DMS53 treated with DMSO at 0.1 percent for 48 hours (cell line): ENCODE measurements at regions not wholly inside any gene's neighbourhood (a gene's known extent, or its start where the extent isn't known, plus 50 kb on each side); places are given as distances from the start of the nearest gene placed in this dataset.

Experiments used
- DNase-seq: peaks from one replicate; lab custom pipeline; 2025; ENCODE audit not compliant: unreplicated experiment; lab: John Stamatoyannopoulos, UW

GRCh38 chr2:172230332-172230888, 127.7 kb upstream of the DLX2 start:
- no peak for DNase-seq

GRCh38 chr2:172230889-172231401, 128.2 kb upstream of the DLX2 start:
- no peak for DNase-seq

DNA sequence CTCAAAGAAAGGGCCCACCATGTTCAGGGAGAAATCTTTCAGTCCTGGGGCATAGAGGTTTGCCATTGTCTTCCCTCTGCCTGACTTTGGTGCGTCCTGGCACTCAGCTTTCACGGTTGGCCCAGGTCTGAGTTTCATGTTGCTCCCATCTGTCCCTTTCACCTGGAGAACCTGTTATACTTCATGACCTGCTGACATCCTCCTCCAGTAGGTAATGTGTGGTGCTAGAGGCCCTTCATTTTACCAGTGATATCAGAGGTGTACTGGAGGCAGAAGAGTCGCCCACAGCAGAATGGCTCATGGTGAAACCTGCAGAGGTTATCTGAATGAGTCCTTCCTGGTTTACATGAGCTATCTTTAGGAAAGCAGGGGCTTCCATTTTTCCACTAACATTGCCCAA, 128.8 kb upstream of the DLX2 start:
- peak; percentile 63 for DNase-seq

- DNase-seq: no peak
Observed at GRCh38 chr2:172232708-172233396, 130.2 kb upstream of the DLX2 start.

DNA sequence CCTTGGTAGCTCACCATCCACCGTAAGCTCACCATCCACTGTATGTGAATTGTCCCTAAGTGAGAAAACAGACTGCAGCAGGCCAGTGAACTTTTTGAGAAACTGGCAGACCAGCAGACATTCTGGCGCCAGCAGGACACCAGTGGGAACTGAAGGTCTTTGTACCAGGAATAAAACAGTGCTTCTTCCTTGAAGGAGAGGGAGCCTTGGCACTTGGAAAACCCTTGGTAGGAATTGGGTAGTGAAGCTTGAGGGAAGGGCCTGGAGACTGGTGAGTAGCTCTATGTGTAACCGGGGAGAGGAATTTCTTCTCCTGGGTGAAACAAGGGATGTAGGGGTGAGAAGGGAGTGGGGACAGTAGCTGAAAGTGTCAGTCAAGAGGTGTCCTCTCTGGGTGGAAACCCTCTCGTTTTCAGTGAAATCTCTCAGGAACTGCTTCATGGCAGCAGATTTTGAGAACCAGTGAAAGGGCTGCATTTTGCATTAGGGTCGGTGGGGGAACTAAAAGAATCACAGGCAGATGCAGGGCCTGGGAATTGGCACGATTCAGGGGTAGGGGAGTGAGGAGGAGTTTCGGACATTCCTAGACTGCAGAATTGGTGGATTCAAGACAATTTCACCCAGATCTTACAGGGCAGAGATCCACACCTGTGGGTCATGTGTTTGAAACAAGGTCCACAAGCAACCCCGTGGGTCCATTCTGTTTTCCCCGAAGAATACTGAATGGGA, 131.5 kb upstream of the DLX2 start:
- DNase-seq: no peak

DNA sequence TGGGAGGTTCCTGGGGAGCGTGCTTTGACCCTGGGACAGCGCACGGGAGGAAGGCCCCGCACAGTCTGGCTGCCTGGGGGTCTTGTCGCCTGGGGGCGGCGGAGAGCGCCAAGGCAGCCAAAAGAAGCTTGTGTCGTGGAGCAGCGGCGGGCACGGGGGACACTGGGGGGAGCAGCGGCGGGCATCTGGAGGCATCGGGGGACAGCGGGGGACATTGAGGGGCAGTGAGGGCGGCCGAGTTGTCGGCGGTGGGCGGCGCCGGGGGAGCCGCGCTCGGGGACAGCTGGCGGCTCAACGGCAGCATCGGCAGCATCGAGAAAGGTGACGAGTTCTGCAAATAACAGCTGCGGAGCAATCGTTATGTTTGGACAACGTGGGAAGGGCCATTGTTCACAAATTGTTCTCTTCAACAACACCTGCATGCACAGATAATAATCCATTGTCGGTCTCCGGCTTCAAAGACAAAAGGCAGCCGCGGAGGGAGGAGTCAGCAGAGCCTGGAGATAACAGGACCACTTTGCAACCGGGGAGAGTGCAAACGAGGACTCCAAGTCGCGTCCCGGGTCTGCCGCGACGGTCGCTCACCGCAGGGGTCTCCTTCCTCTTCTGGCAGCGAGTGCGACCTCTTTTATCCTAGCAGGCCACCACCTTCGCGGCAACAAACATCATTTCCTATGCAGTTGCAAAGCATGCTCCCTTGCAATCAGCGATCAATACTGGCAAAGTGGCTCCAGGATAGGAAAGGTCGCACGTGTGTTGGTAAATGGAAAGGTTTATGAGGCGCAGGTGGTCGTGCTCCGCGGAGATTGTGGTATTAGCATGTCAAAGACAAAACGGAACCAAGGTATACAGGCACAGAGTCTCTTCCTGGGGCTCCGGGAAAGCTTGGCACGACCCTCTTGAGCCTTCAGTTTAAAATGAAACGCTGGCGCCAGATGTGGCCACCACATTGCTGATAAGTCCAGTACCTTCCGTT, 132.3 kb upstream of the DLX2 start:
- peak; percentile 88 for DNase-seq

- no peak for DNase-seq
Observed at GRCh38 chr2:172239944-172240590, 137.4 kb upstream of the DLX2 start.

DNA sequence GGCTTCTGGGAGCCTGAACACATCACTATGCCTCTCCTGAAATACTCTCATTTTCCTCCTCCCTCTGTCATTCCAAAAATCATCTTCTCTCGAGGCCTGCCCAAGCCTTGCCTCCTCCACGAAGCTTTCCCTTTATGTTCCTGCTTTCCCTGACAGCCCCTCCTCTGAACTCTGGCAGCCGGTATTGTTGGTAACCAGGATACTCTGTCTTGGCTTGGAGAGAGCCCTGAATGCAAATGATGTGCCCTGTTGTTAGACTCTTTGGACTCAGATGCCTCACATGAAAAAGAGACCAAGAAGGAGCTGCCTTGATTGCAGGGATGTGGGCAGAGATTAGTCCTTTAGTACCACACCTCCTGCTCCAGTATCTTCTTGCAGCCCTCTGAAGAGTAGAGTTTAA, 138.5 kb upstream of the DLX2 start:
- DNase-seq: no peak

- DNase-seq: no peak
Observed at GRCh38 chr2:172242471-172242870, 139.8 kb upstream of the DLX2 start.

- DNase-seq: no peak
Observed at GRCh38 chr2:172242961-172243360, 140.3 kb upstream of the DLX2 start.

GRCh38 chr2:172244419-172245130, 141.9 kb upstream of the DLX2 start:
- DNase-seq: no peak

- peak; percentile 68 for DNase-seq
Observed at GRCh38 chr2:172246649-172247048, 143.9 kb upstream of the DLX2 start.

DNA sequence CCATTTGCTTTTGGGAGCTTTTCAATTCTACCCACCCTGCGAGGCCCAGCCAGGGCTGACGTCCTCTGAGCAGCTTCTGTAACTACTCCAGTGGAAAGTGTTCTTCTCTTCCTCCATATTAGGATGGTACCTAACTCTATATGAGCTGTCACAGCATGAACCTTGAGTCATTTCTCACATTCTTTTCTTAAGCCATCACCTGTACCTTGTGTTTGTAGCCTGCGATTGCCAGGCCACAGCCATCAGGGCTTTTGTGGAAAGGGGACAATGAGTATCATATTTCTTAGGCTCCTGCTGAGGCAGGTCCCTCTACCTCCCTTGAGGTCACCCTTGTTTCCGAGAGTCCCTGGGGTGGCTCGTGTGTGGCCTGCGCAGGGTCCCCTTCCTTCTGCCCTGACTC, 144.5 kb upstream of the DLX2 start:
- no peak for DNase-seq

- no peak for DNase-seq
Observed at GRCh38 chr2:172248381-172248780, 145.7 kb upstream of the DLX2 start.

DNA sequence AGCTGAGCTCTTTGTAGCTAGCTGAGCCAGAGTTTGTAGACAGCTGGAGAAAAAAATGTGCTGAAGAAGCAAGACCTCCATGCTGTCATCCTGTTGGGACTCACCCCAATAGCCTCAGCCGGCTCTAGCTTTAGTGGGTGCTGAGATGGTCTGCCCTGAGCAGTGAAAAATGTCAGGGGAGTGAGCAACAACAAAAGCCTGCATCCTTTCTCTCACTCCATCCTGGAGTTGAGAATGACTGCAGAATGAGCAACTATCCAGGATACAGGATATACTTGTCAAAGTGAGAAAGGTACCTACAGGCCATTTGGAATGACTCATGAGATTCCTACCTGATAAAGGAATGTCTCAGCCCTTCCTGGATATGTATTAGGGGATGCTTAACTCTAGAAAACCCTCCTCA, 146.1 kb upstream of the DLX2 start:
- DNase-seq: no peak

DNA sequence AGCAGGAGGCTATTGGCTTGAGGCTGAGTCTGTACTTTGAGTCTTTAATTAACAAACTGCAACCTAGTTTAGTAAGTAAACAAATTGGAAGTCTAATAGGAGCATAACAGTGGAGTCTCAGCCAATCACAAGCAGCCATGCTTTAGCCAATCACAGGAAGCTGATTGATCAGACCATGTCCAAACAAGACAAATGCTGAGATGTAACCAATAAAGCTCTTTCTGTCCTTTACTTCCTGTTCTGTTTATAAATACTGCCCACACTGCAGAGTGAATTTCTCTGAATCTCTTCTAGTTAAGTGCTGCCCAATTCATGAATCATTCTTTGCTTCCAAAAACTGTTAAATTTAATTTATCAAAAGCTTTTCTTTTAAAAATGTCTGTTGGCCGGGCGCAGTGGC, 146.6 kb upstream of the DLX2 start:
- DNase-seq: no peak

DNA sequence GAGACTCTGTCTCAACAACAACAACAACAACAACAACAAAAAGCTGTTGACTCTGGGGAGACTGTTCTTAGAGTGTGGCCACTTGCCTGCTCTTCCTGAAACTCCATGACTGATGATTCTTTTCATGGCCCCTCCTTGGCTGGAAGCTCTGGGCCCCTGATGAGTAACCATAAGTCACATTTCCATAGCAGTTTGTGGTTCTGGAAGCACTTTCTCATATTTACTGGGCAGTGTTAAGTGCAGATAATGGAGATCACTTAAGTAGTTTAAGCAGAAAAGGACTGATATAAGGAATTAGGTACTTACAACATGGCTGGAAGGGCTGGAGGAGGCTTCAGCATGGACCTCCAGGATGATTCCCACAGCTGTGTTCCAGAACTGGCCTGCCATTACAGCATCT, 147.3 kb upstream of the DLX2 start:
- no peak for DNase-seq

- no peak for DNase-seq
Observed at GRCh38 chr2:172251231-172251630, 148.5 kb upstream of the DLX2 start.

GRCh38 chr2:172252154-172252553, 149.5 kb upstream of the DLX2 start:
- no peak for DNase-seq
